Activated naive CD4-positive, alpha-beta T cell treated with anti-CD3 and anti-CD28 coated beads for 36 hours (primary cell): ENCODE measurements at regions not wholly inside any gene's neighbourhood (a gene's known extent, or its start where the extent isn't known, plus 50 kb on each side); places are given as distances from the start of the nearest gene placed in this dataset.
"Not testable (repeated sequence)": the region's sequence is repeated elsewhere in the genome, so short reads cannot be mapped to it uniquely, and the experiment has no call there.

Experiments
- CTCF ChIA-PET: fragments of 350-600 bp; sonication (Branson Sonifier 250); formaldehyde crosslinking; loops from one replicate; lab custom pipeline; 2021; ENCODE audit warnings: antibody characterized with exemption; lab: Charles Lee
- DNase-seq: peaks from one replicate; pipeline ENCODE4 v3.0.0-alpha.2; 2020
- H3K27ac Mint-ChIP-seq: one replicate; pipeline ENCODE4 v1.8.0; 2021; ENCODE audit warnings: mild to moderate bottlenecking, mixed read lengths
- H3K27me3 Mint-ChIP-seq: one replicate; pipeline ENCODE4 v1.8.0; 2021; ENCODE audit warnings: low read depth, mixed read lengths
- H3K36me3 Mint-ChIP-seq: one replicate; pipeline ENCODE4 v1.8.0; 2021; ENCODE audit warnings: low read depth, mixed read lengths
- H3K4me1 Mint-ChIP-seq: one replicate; pipeline ENCODE4 v1.8.0; 2021; ENCODE audit warnings: low read depth, mixed read lengths
- H3K4me3 Mint-ChIP-seq: one replicate; pipeline ENCODE4 v1.8.0; 2021; ENCODE audit warnings: mild to moderate bottlenecking, moderate library complexity, mixed read lengths
- H3K9me3 Mint-ChIP-seq: one replicate; pipeline ENCODE4 v1.8.0; 2021; ENCODE audit warnings: mixed read lengths
- intact Hi-C: fragments of 100-400 bp; cut with micrococcal nuclease; formaldehyde crosslinking; loops from one replicate; pipeline ENCODE4 v1.15.1; 2023

DNA sequence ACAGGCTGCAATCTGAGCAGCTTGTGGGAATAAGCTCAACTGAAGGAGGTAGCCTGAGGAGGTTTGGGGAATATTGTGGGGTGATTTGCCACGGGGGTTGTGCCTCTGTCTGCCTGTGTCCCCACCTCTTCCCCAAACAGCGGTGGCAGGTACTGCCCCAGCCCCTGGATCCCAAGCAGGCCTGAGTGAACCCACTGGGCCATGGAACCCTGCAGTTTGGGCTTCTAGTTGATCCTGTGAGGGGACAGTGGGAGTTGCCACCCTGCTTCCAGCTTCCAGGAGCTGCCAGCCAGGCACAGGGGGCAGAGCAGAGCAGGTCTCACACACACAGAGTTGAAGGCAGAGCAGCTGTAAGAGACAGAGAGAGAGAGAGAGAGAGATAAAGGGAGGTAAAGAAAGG lies 97.4 kb downstream of the PJA1 start:
- intact Hi-C loops: no loop called here
- Mint-ChIP-seq H3K27ac (no peak overlapping the region), H3K4me3 (no peak overlapping the region), H3K36me3 (no peaks in the 10 kb centered on the region), H3K9me3 (no peaks in the 10 kb centered on the region), H3K4me1 (no peaks in the 10 kb centered on the region), H3K27me3 (no peaks in the 10 kb centered on the region)
- no peak for DNase-seq
- CTCF ChIA-PET: no interaction called here

DNA sequence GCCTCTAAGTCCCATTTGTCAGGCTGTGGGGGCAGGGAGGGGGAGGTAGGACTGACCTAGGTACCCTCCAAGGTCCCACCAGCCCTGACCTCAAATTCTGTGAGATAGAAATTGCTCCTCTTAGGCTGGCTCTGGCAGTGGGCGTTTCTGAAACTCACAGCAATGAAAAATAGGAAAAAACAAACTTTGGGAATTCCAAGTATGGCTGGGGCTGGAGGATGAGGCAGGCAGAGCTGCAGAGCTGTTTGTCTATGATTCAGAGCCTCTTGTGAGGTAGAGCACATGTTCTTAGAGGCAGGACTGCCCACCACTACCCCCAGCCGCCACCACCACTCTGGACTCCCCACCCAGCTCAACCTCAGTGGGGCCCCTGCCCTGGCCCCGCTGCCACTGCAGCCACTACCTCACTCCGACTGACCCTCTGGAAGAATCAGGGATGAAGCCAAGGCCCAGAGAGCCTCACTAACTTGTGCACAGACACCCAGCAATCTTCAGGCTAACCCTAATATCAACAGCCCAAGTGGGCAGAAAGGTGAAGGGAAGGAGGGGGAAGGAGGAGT lies 98.2 kb downstream of the PJA1 start:
- intact Hi-C loops: no loop called here
- no peaks in the 10 kb centered on the region for H3K36me3 Mint-ChIP-seq
- no peak for DNase-seq
- H3K4me3 Mint-ChIP-seq: no peak overlapping the region
- CTCF ChIA-PET: no interaction called here
- H3K27ac Mint-ChIP-seq: no peak overlapping the region
- no peaks in the 10 kb centered on the region for H3K4me1 Mint-ChIP-seq
- H3K27me3 Mint-ChIP-seq: no peaks in the 10 kb centered on the region
- no peaks in the 10 kb centered on the region for H3K9me3 Mint-ChIP-seq

DNA sequence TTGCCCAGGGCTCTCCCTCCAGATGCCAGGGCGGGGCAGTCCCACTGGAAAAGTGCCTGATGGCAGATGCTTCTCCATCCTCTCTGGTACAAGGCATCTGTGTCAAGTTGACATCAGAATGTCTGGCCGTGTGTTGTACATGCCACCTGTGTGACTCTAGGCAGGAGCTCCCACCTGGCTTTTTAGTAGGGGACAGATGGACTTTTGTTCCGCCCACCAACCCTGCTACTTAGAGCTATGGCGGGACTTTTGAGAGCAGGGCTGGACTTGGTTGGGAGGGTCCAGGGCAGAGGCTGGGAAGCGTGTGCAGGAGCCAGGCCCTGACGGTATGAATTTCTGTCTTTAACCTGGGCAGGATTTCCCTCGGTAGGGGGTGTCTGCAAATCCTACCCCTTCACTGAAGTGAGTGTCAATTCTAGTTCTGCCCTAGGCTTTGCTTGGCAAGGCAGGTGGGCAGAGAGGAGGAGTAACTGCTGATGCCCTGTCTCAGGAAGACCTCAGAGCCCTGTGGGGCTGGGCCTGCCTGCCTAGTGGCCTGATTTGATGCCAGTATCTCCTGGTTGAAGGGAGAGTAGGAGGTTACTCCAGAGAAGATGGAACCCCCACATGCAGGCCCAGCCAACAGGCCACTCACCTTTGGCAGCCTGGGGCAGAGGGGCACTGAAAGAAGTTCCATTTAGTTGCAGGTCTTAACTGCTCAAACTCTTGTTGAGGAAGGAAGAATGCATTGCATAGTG lies 99.1 kb downstream of the PJA1 start:
- Mint-ChIP-seq H3K4me3 (no peak overlapping the region), H3K27me3 (no peaks in the 10 kb centered on the region), H3K27ac (no peak overlapping the region), H3K36me3 (no peaks in the 10 kb centered on the region), H3K9me3 (no peaks in the 10 kb centered on the region), H3K4me1 (no peaks in the 10 kb centered on the region)
- CTCF ChIA-PET: no interaction called here
- no peak for DNase-seq
- intact Hi-C loops: no loop called here

DNA sequence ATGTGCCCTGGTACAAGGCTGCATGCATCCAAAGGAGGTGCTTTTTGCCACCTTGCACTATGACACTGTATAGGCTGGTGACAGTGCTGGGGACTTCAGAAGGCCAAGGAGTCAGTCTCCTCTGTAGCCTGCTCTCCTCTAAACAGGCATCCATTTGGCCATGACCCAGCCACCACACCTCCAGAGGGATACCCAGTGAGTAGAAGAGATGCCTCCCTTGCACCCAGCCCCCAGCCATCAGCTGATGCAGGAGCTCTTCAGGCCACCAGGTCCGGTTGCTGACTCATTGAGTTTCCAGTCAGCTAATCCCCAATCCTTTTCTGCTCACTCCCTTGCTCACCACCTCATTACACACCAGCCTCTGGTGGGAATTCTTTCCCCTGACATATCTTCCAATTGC lies 99.8 kb downstream of the PJA1 start:
- Mint-ChIP-seq H3K4me1 (no peaks in the 10 kb centered on the region), H3K27ac (no peak overlapping the region), H3K9me3 (no peaks in the 10 kb centered on the region), H3K36me3 (no peaks in the 10 kb centered on the region), H3K4me3 (no peak overlapping the region), H3K27me3 (no peaks in the 10 kb centered on the region)
- intact Hi-C loops: no loop called here
- no peak for DNase-seq
- CTCF ChIA-PET: no interaction called here

- H3K36me3 Mint-ChIP-seq: no peaks in the 10 kb centered on the region
- H3K4me3 Mint-ChIP-seq: no peak overlapping the region
Observed at GRCh38 chrX:69063486-69063885, 101.8 kb downstream of the PJA1 start.

DNA sequence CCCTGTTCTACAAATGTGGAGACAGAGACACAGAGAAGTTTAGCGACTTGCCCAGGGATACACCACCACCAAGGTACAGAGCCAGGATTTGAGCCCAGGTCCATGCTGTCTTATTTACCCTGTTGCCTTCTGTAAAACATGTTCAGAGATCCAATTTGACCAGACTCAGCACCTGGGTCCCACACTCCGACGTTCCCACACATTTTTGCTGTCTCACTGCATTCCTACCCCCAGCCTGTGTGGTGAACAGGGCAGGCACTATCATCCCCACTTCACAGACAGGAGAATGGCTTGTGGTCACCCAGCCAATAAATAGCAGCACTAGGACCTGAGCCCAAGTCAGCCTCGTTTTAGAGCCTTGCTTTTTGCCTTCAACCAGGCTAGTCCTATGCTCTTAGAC lies 102.8 kb downstream of the PJA1 start:
- no peak for DNase-seq
- Mint-ChIP-seq H3K4me1 (no peaks in the 10 kb centered on the region), H3K27me3 (no peaks in the 10 kb centered on the region), H3K27ac (no peak overlapping the region), H3K9me3 (no peaks in the 10 kb centered on the region), H3K4me3 (no peak overlapping the region), H3K36me3 (no peaks in the 10 kb centered on the region)
- intact Hi-C loops: no loop called here
- CTCF ChIA-PET: no interaction called here

More at GRCh38 chrX:69063486-69063885, 101.8 kb downstream of the PJA1 start:
- Mint-ChIP-seq H3K4me1 (no peaks in the 10 kb centered on the region), H3K27ac (no peak overlapping the region), H3K9me3 (no peaks in the 10 kb centered on the region), H3K27me3 (no peaks in the 10 kb centered on the region)
- CTCF ChIA-PET: interaction anchor here (0.6 kb wide), 1 partner anchor 161 kb away, joined by 3 read pairs; no protein-coding TSS in a partner anchor
- intact Hi-C loops: no loop called here
- no peak for DNase-seq

DNA sequence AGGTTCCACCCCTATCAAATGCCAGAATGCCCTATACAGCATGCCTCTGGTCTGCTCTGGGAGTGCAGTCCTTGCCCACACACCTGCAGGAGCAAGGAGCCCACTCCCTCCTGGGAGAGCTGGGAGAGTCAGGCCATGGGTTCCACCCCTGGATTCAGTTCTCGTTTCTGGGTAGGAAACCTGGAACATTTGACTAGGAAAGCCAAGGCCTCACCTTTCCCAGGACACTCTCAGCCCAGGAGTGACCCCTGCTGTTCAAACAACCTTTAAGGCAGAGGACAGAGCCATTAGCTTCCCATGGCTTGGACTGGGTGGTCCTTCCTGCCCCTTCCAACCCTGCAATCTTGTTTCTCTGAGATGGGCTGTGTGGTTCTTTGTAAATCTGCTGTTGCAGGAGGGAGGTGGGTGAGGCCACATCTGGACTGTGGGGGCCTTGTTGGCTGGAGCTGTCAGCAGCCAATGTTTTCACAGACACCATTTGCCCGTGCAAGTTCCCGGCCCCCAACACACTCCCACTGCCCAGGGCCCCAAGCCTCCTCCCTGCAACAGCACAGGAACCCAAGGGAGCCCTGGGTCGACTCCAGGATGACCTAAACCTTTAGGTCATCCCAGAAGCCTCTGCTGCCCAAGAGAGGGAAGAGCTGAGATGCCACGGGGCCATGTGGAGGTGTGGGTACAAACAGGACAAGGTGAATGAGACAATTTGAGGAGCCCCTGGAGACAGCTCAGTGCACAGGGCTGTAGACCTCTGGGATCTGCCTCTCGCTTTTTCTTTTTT lies 104.4 kb downstream of the PJA1 start:
- no peaks in the 10 kb centered on the region for H3K4me1 Mint-ChIP-seq
- intact Hi-C loops: loop anchor here (1.0 kb wide), 1 partner anchor 233 kb away; no protein-coding TSS in a partner anchor

GRCh38 chrX:69055193-69055592 lies 110.1 kb downstream of the PJA1 start:
- no peak overlapping the region for H3K27ac Mint-ChIP-seq
- DNase-seq: no peak
- H3K4me1 Mint-ChIP-seq: no peaks in the 10 kb centered on the region
- H3K36me3 Mint-ChIP-seq: no peaks in the 10 kb centered on the region
- intact Hi-C loops: no loop called here
- H3K27me3 Mint-ChIP-seq: no peaks in the 10 kb centered on the region
- H3K4me3 Mint-ChIP-seq: no peak overlapping the region
- no peaks in the 10 kb centered on the region for H3K9me3 Mint-ChIP-seq
- CTCF ChIA-PET: no interaction called here

More for the DNA sequence above, 104.4 kb downstream of the PJA1 start:
- no peak overlapping the region for H3K4me3 Mint-ChIP-seq
- H3K27me3 Mint-ChIP-seq: no peaks in the 10 kb centered on the region
- no peak for DNase-seq
- no peak overlapping the region for H3K27ac Mint-ChIP-seq
- H3K9me3 Mint-ChIP-seq: no peaks in the 10 kb centered on the region
- H3K36me3 Mint-ChIP-seq: no peaks in the 10 kb centered on the region
- CTCF ChIA-PET: interaction anchor here (1.0 kb wide), 1 partner anchor 233 kb away, joined by 3 read pairs; no protein-coding TSS in a partner anchor

DNA sequence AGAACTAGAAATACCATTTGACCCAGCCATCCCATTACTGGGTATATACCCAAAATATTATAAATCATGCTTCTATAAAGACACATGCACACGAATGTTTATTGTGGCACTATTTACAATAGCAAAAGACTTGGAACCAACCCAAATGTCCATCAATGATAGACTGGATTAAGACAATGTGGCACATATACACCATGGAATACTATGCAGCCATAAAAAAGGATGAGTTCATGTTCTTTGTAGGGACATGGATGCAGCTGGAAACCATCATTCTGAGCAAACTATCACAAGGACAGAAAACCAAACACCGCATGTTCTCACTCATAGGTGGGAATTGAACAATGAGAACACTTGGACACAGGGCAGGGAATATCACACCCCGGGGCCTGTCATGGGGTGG lies 110.8 kb downstream of the PJA1 start:
- H3K36me3 Mint-ChIP-seq, H3K27ac Mint-ChIP-seq, H3K27me3 Mint-ChIP-seq, H3K4me1 Mint-ChIP-seq, H3K9me3 Mint-ChIP-seq, DNase-seq, H3K4me3 Mint-ChIP-seq, CTCF ChIA-PET, intact Hi-C loops: not testable (repeated sequence)

GRCh38 chrX:69051901-69052300 lies 113.4 kb downstream of the PJA1 start:
- intact Hi-C loops: no loop called here
- Mint-ChIP-seq H3K36me3 (no peaks in the 10 kb centered on the region), H3K4me3 (no peak overlapping the region), H3K27ac (no peak overlapping the region), H3K27me3 (peaks cover 2% of the 10 kb centered on the region), H3K9me3 (no peaks in the 10 kb centered on the region), H3K4me1 (no peaks in the 10 kb centered on the region)
- no peak for DNase-seq
- CTCF ChIA-PET: no interaction called here

DNA sequence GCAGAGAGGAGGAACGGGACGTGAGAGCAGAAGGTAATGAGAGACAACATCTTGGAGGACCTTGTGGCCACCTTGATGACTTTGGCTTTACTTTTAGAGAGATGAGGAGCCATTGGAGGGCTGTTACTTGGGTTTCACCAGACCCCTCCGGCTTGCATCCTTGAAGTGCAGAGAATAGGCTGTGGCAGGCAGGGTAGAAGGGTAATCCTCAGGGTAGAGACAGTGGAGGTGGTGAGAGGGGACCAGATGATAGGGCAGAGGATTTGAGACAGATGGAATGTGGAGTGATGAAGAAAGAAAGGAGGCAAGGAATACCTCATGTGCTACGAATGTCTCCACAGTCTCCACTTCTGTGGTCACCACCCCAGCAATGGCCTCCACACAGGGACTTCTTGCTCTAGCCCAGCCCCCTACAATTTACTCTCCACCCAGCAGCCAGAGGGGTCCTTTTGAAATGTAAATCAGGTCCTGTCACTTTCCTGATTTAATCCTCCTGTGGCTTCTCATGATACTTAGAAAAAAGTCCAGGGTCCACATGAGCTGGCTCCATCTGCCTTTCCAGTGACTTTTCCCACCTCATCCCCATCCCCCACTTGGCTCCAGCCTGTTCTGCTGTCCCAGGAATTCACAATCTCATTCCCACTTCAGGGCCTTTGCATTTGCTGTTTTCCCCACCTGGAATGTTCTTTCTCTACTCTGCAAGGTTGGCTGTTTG lies 115.0 kb downstream of the PJA1 start:
- intact Hi-C loops: no loop called here
- Mint-ChIP-seq H3K27me3 (peaks cover 2% of the 10 kb centered on the region), H3K27ac (no peak overlapping the region), H3K4me3 (no peak overlapping the region), H3K36me3 (no peaks in the 10 kb centered on the region), H3K9me3 (no peaks in the 10 kb centered on the region), H3K4me1 (no peaks in the 10 kb centered on the region)
- DNase-seq: no peak
- CTCF ChIA-PET: no interaction called here

GRCh38 chrX:69046996-69047490 lies 118.2 kb downstream of the PJA1 start:
- no peak overlapping the region for H3K4me3 Mint-ChIP-seq
- CTCF ChIA-PET: no interaction called here
- H3K4me1 Mint-ChIP-seq: no peaks in the 10 kb centered on the region
- H3K27me3 Mint-ChIP-seq: peaks cover 2% of the 10 kb centered on the region
- no peak for DNase-seq
- H3K9me3 Mint-ChIP-seq: peaks cover 3% of the 10 kb centered on the region
- intact Hi-C loops: no loop called here
- H3K36me3 Mint-ChIP-seq: no peaks in the 10 kb centered on the region
- no peak overlapping the region for H3K27ac Mint-ChIP-seq
